Liver (tissue), 3 donors: ENCODE measurements at regions not wholly inside any gene's neighbourhood (a gene's known extent, or its start where the extent isn't known, plus 50 kb on each side); places are given as distances from the start of the nearest gene placed in this dataset.

Source experiments
- CTCF ChIP-seq: fragments of 150-350 bp; IDR thresholded peaks from 2 replicates; pipeline ENCODE4 v1.5.1; 2017; ENCODE audit warnings: improper control_type of control experiment, low read depth, low read length; ENCODE audit not compliant: missing input control
- EGR1 ChIP-seq, 2 donors: IDR thresholded peaks; 2 replicates each; pipeline ENCODE4 v1.6.1; 2016 to 2018; ENCODE audit warnings: antibody characterized with exemption in 2 of 2, low read depth in 2 of 2
- HNF4A ChIP-seq, 2 donors: conservative IDR thresholded peaks; 2 replicates each; pipeline ENCODE4 v1.6.1; 2016; ENCODE audit warnings: antibody characterized with exemption in 2 of 2, mild to moderate bottlenecking in 2 of 2
- HNF4G ChIP-seq: IDR thresholded peaks from 2 replicates; pipeline ENCODE4 v1.6.1; 2016; ENCODE audit warnings: antibody characterized with exemption
- JUND ChIP-seq, 2 donors: IDR thresholded peaks; 2 replicates each; pipeline ENCODE4 v1.6.1; 2016; ENCODE audit warnings: antibody characterized with exemption in 2 of 2
- RAD21 ChIP-seq, 2 donors: IDR thresholded peaks; 2 replicates each; pipeline ENCODE4 v1.6.1; 2016; ENCODE audit warnings: antibody characterized with exemption in 2 of 2, mild to moderate bottlenecking in 2 of 2
- SP1 ChIP-seq: IDR thresholded peaks from 2 replicates; pipeline ENCODE4 v1.6.1; 2018; ENCODE audit warnings: antibody characterized with exemption, mild to moderate bottlenecking
- TAF1 ChIP-seq: conservative IDR thresholded peaks from 2 replicates; pipeline ENCODE4 v1.6.1; 2016; ENCODE audit warnings: antibody characterized with exemption, mild to moderate bottlenecking
- YY1 ChIP-seq: IDR thresholded peaks from 2 replicates; pipeline ENCODE4 v1.6.1; 2016; ENCODE audit warnings: antibody characterized with exemption, mild to moderate bottlenecking
- ZBTB33 ChIP-seq: IDR thresholded peaks from 2 replicates; pipeline ENCODE4 v1.6.1; 2016; ENCODE audit warnings: antibody characterized with exemption
- TF ChIP-seq, protein P1 (sequence below): IDR thresholded peaks from 2 replicates; pipeline ENCODE4 v1.6.1; 2016; ENCODE audit warnings: antibody characterized with exemption
- donor health status: healthy.
- donor health status: healthy.

DNA sequence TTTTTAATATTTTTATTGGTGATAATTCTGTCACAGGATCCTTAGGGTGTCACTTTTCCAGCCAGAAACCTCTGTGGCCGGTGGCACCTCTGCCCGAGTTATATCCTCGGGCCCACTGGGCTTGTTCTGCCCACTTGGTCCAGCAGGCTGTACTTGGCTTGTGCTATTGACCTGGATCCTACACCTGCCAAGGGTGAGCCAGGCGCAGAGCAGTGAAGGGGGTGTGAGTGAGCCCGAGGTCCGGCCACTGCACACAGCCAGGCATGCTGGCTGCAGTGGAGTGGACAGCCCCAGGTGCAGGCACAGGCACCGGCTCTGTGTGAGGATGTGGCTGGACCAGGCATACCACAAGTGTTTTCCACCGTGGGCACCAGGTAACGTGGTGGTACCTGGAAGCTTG lies 54.7 kb upstream of the NUDT6 start:
- TF ChIP-seq CTCF = no peak
- no peak for TF ChIP-seq YY1
- no peak for TF ChIP-seq JUND (IDR thresholded peaks at IDR 0.05)
- no peak for TF ChIP-seq ZBTB33
- TF ChIP-seq, protein P1, sequence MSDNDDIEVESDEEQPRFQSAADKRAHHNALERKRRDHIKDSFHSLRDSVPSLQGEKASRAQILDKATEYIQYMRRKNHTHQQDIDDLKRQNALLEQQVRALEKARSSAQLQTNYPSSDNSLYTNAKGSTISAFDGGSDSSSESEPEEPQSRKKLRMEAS = no peak
- no peak for TF ChIP-seq HNF4G
- TF ChIP-seq TAF1 = no peak
- no peak for TF ChIP-seq HNF4A (conservative IDR thresholded peaks at IDR 0.05)
- no peak for TF ChIP-seq RAD21 (IDR thresholded peaks at IDR 0.05)
- TF ChIP-seq EGR1 (IDR thresholded peaks at IDR 0.05; ENCODE audit: low read depth in 2 of 2) = no peak
- TF ChIP-seq SP1 = no peak
